ENCODE measurements at regions not wholly inside any gene's neighbourhood (a gene's known extent, or its start where the extent isn't known, plus 50 kb on each side); places are given as distances from the start of the nearest gene placed in this dataset.

DNA sequence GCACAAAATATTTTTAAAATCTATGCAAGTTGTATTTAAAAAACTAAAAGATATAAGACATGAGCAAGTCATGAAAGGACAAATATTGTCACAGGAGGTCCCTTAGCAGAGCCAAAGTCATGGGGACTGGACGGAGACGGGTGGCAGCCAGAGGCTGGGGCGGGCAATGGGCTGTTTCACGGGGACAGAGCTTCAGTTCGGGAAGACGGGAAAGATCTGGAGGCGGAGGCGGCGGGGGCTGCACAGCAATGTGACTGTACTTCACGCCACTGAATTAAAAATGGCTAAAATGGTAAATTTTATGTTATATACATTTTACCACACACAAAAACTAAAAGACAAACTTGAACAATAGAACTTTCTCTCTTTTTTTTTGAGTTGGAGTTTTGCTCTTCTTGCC is 60.0 kb upstream of the METRNL start:
- no peak overlapping the region for H3K27ac Mint-ChIP-seq (ENCODE audit: unreplicated experiment)
- H3K4me1 ChIP-seq: no peaks in the 10 kb centered on the region
- BruUV-seq (replicated peaks): no TSS peak
- no peaks in the 10 kb centered on the region for H3K27me3 ChIP-seq (replicated peaks; ENCODE audit: control insufficient read depth, insufficient read depth, low read length)
- intact Hi-C loops (cut with micrococcal nuclease; ENCODE audit: unreplicated experiment): no loop called here
- H3K36me3 Mint-ChIP-seq (ENCODE audit: insufficient read depth, unreplicated experiment): no peaks in the 10 kb centered on the region
- no peak overlapping the region for H3K4me3 ChIP-seq (ENCODE audit: low read depth, low read length)
- no peak overlapping the region for H3K4me3 Mint-ChIP-seq (ENCODE audit: unreplicated experiment)
- DNase-seq: no peak
- H3K4me1 Mint-ChIP-seq (ENCODE audit: low read depth, unreplicated experiment): no peaks in the 10 kb centered on the region
- CTCF ChIA-PET: no interaction called here
- H3K9me3 ChIP-seq: no peaks in the 10 kb centered on the region
- no peak for TF ChIP-seq CTCF (IDR thresholded peaks at IDR 0.05; ENCODE audit: insufficient read depth in 1 of 2, low read depth in 1 of 2, low read length in 1 of 2, severe bottlenecking in 1 of 2, unreplicated experiment in 1 of 2)
- no peaks in the 10 kb centered on the region for H3K36me3 ChIP-seq (ENCODE audit: control insufficient read depth, insufficient read depth, low read length)
- POLR2A ChIA-PET: no interaction called here
- no peaks in the 10 kb centered on the region for H3K9me3 Mint-ChIP-seq (ENCODE audit: unreplicated experiment)
- no peaks in the 10 kb centered on the region for H3K27me3 Mint-ChIP-seq (ENCODE audit: insufficient read depth, unreplicated experiment)

GRCh38 chr17:83024218-83024971 is 55.0 kb upstream of the METRNL start:
- no peak for DNase-seq
- POLR2A ChIA-PET: interaction anchor here (0.6 kb wide), 1 partner anchor 116 kb away, joined by 3 read pairs; no protein-coding TSS in a partner anchor
- Histone ChIP-seq H3K27me3 (replicated peaks; ENCODE audit: control insufficient read depth, insufficient read depth, low read length) (no peaks in the 10 kb centered on the region), H3K4me1 (no peaks in the 10 kb centered on the region), H3K9me3 (no peaks in the 10 kb centered on the region), H3K4me3 (ENCODE audit: low read depth, low read length) (no peak overlapping the region), H3K36me3 (ENCODE audit: control insufficient read depth, insufficient read depth, low read length) (no peaks in the 10 kb centered on the region)
- TF ChIP-seq CTCF (IDR thresholded peaks at IDR 0.05; ENCODE audit: insufficient read depth in 1 of 2, low read depth in 1 of 2, low read length in 1 of 2, severe bottlenecking in 1 of 2, unreplicated experiment in 1 of 2): no peak
- CTCF ChIA-PET: no interaction called here
- no peak overlapping the region for H3K4me3 Mint-ChIP-seq (ENCODE audit: unreplicated experiment)
- no TSS peak for BruUV-seq (replicated peaks)
- no peaks in the 10 kb centered on the region for H3K4me1 Mint-ChIP-seq (ENCODE audit: low read depth, unreplicated experiment)
- H3K36me3 Mint-ChIP-seq (ENCODE audit: insufficient read depth, unreplicated experiment): no peaks in the 10 kb centered on the region
- no peaks in the 10 kb centered on the region for H3K27me3 Mint-ChIP-seq (ENCODE audit: insufficient read depth, unreplicated experiment)
- H3K27ac Mint-ChIP-seq (ENCODE audit: unreplicated experiment): no peak overlapping the region
- intact Hi-C loops (cut with micrococcal nuclease; ENCODE audit: unreplicated experiment): no loop called here
- H3K9me3 Mint-ChIP-seq (ENCODE audit: unreplicated experiment): no peaks in the 10 kb centered on the region

GRCh38 chr17:83025636-83026280 is 53.7 kb upstream of the METRNL start:
- no peaks in the 10 kb centered on the region for H3K9me3 Mint-ChIP-seq (ENCODE audit: unreplicated experiment)
- H3K27me3 ChIP-seq (replicated peaks; ENCODE audit: control insufficient read depth, insufficient read depth, low read length): no peaks in the 10 kb centered on the region
- no TSS peak for BruUV-seq (replicated peaks)
- no peaks in the 10 kb centered on the region for H3K36me3 Mint-ChIP-seq (ENCODE audit: insufficient read depth, unreplicated experiment)
- intact Hi-C loops (cut with micrococcal nuclease; ENCODE audit: unreplicated experiment): no loop called here
- H3K4me1 Mint-ChIP-seq (ENCODE audit: low read depth, unreplicated experiment): no peaks in the 10 kb centered on the region
- no peaks in the 10 kb centered on the region for H3K27me3 Mint-ChIP-seq (ENCODE audit: insufficient read depth, unreplicated experiment)
- no peaks in the 10 kb centered on the region for H3K4me1 ChIP-seq
- H3K4me3 Mint-ChIP-seq (ENCODE audit: unreplicated experiment): no peak overlapping the region
- no peak for DNase-seq
- CTCF ChIA-PET: no interaction called here
- no peak overlapping the region for H3K4me3 ChIP-seq (ENCODE audit: low read depth, low read length)
- H3K27ac Mint-ChIP-seq (ENCODE audit: unreplicated experiment): no peak overlapping the region
- TF ChIP-seq CTCF (IDR thresholded peaks at IDR 0.05; ENCODE audit: insufficient read depth in 1 of 2, low read depth in 1 of 2, low read length in 1 of 2, severe bottlenecking in 1 of 2, unreplicated experiment in 1 of 2): no peak
- POLR2A ChIA-PET: no interaction called here
- no peaks in the 10 kb centered on the region for H3K36me3 ChIP-seq (ENCODE audit: control insufficient read depth, insufficient read depth, low read length)
- no peaks in the 10 kb centered on the region for H3K9me3 ChIP-seq
